ENCODE measurements at regions not wholly inside any gene's neighbourhood (a gene's known extent, or its start where the extent isn't known, plus 50 kb on each side); places are given as distances from the start of the nearest gene placed in this dataset.
"Not testable (repeated sequence)": the region's sequence is repeated elsewhere in the genome, so short reads cannot be mapped to it uniquely, and the experiment has no call there.

- DNase-seq (ENCODE audit: insufficient read length, low spot score) (no peak), FAIRE-seq (no peak)
- TF ChIP-seq POLR2A (IDR thresholded peaks at IDR 0.05; ENCODE audit: low read depth, low read length) = no peak
Observed at GRCh38 chr3:181906338-181906737, 194.6 kb downstream of the SOX2 start.

- TF ChIP-seq POLR2A (IDR thresholded peaks at IDR 0.05; ENCODE audit: low read depth, low read length) (no peak), PAX5 (IDR thresholded peaks at IDR 0.05; ENCODE audit: insufficient read depth, low read length, severe bottlenecking) (no peak), TAF1 (IDR thresholded peaks at IDR 0.05; ENCODE audit: low read depth, low read length) (no peak), POU2F2 (IDR thresholded peaks at IDR 0.05; ENCODE audit: low read depth, low read length) (no peak), SPI1 (IDR thresholded peaks at IDR 0.05; ENCODE audit: low read depth, low read length) (no peak), POLR2AphosphoS5 (IDR thresholded peaks at IDR 0.05; ENCODE audit: low read depth, low read length) (no peak)
- DNase-seq (ENCODE audit: insufficient read length, low spot score) (no peak), FAIRE-seq (no peak)
Observed at GRCh38 chr3:181909241-181909640, 197.5 kb downstream of the SOX2 start.

GRCh38 chr3:181912384-181912783, 200.7 kb downstream of the SOX2 start:
- DNase-seq (ENCODE audit: insufficient read length, low spot score) (no peak), FAIRE-seq (no peak)
- TF ChIP-seq SPI1 (IDR thresholded peaks at IDR 0.05; ENCODE audit: low read depth, low read length) (no peak), TAF1 (IDR thresholded peaks at IDR 0.05; ENCODE audit: low read depth, low read length) (no peak), POLR2AphosphoS5 (IDR thresholded peaks at IDR 0.05; ENCODE audit: low read depth, low read length) (no peak), POU2F2 (IDR thresholded peaks at IDR 0.05; ENCODE audit: low read depth, low read length) (no peak)

- no peak for DNase-seq (ENCODE audit: insufficient read length, low spot score)
- FAIRE-seq = no peak
- TF ChIP-seq TAF1 (IDR thresholded peaks at IDR 0.05; ENCODE audit: low read depth, low read length) (no peak), POLR2A (IDR thresholded peaks at IDR 0.05; ENCODE audit: low read depth, low read length) (no peak), POU2F2 (IDR thresholded peaks at IDR 0.05; ENCODE audit: low read depth, low read length) (no peak), PAX5 (IDR thresholded peaks at IDR 0.05; ENCODE audit: insufficient read depth, low read length, severe bottlenecking) (no peak), SPI1 (IDR thresholded peaks at IDR 0.05; ENCODE audit: low read depth, low read length) (no peak), POLR2AphosphoS5 (IDR thresholded peaks at IDR 0.05; ENCODE audit: low read depth, low read length) (no peak)
Observed at GRCh38 chr3:181913254-181913653, 201.5 kb downstream of the SOX2 start.

- no peak for DNase-seq (ENCODE audit: insufficient read length, low spot score)
- TF ChIP-seq SPI1 (IDR thresholded peaks at IDR 0.05; ENCODE audit: low read depth, low read length) (no peak), POU2F2 (IDR thresholded peaks at IDR 0.05; ENCODE audit: low read depth, low read length) (no peak), TAF1 (IDR thresholded peaks at IDR 0.05; ENCODE audit: low read depth, low read length) (no peak), PAX5 (IDR thresholded peaks at IDR 0.05; ENCODE audit: insufficient read depth, low read length, severe bottlenecking) (no peak), POLR2A (IDR thresholded peaks at IDR 0.05; ENCODE audit: low read depth, low read length) (no peak)
- FAIRE-seq = no peak
Observed at GRCh38 chr3:181915551-181915950, 203.8 kb downstream of the SOX2 start.

GRCh38 chr3:181916013-181916412, 204.3 kb downstream of the SOX2 start:
- no peak for TF ChIP-seq POLR2AphosphoS5 (IDR thresholded peaks at IDR 0.05; ENCODE audit: low read depth, low read length)
- TF ChIP-seq SPI1 (IDR thresholded peaks at IDR 0.05; ENCODE audit: low read depth, low read length) = no peak
- TF ChIP-seq PAX5 (IDR thresholded peaks at IDR 0.05; ENCODE audit: insufficient read depth, low read length, severe bottlenecking) = no peak
- TF ChIP-seq POU2F2 (IDR thresholded peaks at IDR 0.05; ENCODE audit: low read depth, low read length) = no peak
- TF ChIP-seq TAF1 (IDR thresholded peaks at IDR 0.05; ENCODE audit: low read depth, low read length) = no peak
- no peak for TF ChIP-seq POLR2A (IDR thresholded peaks at IDR 0.05; ENCODE audit: low read depth, low read length)
- FAIRE-seq (peak; percentile 35), DNase-seq (ENCODE audit: insufficient read length, low spot score) (no peak)

GRCh38 chr3:181917027-181917426, 205.3 kb downstream of the SOX2 start:
- TF ChIP-seq PAX5 (IDR thresholded peaks at IDR 0.05; ENCODE audit: insufficient read depth, low read length, severe bottlenecking) = no peak
- FAIRE-seq (no peak), DNase-seq (ENCODE audit: insufficient read length, low spot score) (no peak)

GRCh38 chr3:181919375-181919774, 207.7 kb downstream of the SOX2 start:
- DNase-seq (ENCODE audit: insufficient read length, low spot score) (no peak), FAIRE-seq (no peak)
- TF ChIP-seq POLR2A (IDR thresholded peaks at IDR 0.05; ENCODE audit: low read depth, low read length) (no peak), SPI1 (IDR thresholded peaks at IDR 0.05; ENCODE audit: low read depth, low read length) (no peak), PAX5 (IDR thresholded peaks at IDR 0.05; ENCODE audit: insufficient read depth, low read length, severe bottlenecking) (no peak), POLR2AphosphoS5 (IDR thresholded peaks at IDR 0.05; ENCODE audit: low read depth, low read length) (no peak), POU2F2 (IDR thresholded peaks at IDR 0.05; ENCODE audit: low read depth, low read length) (no peak), TAF1 (IDR thresholded peaks at IDR 0.05; ENCODE audit: low read depth, low read length) (no peak)

- TF ChIP-seq POLR2A (IDR thresholded peaks at IDR 0.05; ENCODE audit: low read depth, low read length) (no peak), PAX5 (IDR thresholded peaks at IDR 0.05; ENCODE audit: insufficient read depth, low read length, severe bottlenecking) (no peak), SPI1 (IDR thresholded peaks at IDR 0.05; ENCODE audit: low read depth, low read length) (no peak), POLR2AphosphoS5 (IDR thresholded peaks at IDR 0.05; ENCODE audit: low read depth, low read length) (no peak), POU2F2 (IDR thresholded peaks at IDR 0.05; ENCODE audit: low read depth, low read length) (no peak), TAF1 (IDR thresholded peaks at IDR 0.05; ENCODE audit: low read depth, low read length) (no peak)
- FAIRE-seq = peak; percentile 73
- DNase-seq (ENCODE audit: insufficient read length, low spot score) = no peak
Observed at GRCh38 chr3:181920409-181920808, 208.7 kb downstream of the SOX2 start.

GRCh38 chr3:181921220-181921619, 209.5 kb downstream of the SOX2 start:
- DNase-seq (ENCODE audit: insufficient read length, low spot score) = no peak
- TF ChIP-seq SPI1 (IDR thresholded peaks at IDR 0.05; ENCODE audit: low read depth, low read length) (peak; percentile 97), PAX5 (IDR thresholded peaks at IDR 0.05; ENCODE audit: insufficient read depth, low read length, severe bottlenecking) (no peak), POU2F2 (IDR thresholded peaks at IDR 0.05; ENCODE audit: low read depth, low read length) (no peak)
- peak; percentile 55 for FAIRE-seq

GRCh38 chr3:181925841-181926240, 214.1 kb downstream of the SOX2 start:
- DNase-seq (ENCODE audit: insufficient read length, low spot score); FAIRE-seq: not testable (repeated sequence)
